GM19023 (cell line): ENCODE measurements at regions not wholly inside any gene's neighbourhood (a gene's known extent, or its start where the extent isn't known, plus 50 kb on each side); places are given as distances from the start of the nearest gene placed in this dataset.

Experiments used
- ATAC-seq: cut with Tn5 transposase; IDR thresholded peaks from one replicate; pipeline ENCODE4 v1.9.1; 2021; ENCODE audit warnings: mild to moderate bottlenecking, moderate library complexity; ENCODE audit not compliant: unreplicated experiment

DNA sequence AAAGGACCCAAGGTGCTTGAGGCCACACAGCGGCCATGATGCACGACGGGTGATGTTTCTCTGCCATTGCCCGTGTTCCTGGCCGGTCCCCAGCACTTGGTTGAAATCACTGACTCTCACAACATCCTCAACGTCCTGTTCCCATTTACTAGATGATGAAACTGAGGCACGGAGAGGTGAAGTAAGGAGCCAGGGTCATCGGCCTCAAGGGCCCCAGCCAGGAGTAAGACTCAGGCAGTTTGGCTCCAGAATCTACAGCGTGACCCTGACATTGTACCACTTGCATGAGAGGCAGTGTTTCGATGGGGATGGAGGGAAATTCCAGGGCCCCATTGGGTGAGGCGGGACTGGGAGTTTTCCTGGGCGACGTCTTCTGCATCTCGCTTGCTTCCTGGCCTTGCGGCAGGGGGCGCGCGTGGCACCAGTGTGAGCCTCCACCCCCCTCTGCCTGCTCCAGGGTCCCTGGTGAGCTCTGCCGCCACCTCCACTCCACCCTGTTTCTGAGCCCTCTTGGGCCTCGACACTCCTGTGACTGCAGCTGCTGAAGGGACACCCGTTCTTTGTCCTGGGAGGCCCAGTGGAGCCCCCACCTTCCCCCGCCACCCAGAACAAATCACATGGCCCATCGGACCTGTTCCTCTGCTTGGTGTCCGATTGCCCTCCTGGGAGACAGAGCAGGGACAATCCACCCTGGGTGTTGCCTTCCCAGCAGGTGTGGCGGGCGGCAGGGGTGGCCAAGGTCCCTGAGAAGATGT is 133.0 kb upstream of the GSE1 start:
- no peak for ATAC-seq

DNA sequence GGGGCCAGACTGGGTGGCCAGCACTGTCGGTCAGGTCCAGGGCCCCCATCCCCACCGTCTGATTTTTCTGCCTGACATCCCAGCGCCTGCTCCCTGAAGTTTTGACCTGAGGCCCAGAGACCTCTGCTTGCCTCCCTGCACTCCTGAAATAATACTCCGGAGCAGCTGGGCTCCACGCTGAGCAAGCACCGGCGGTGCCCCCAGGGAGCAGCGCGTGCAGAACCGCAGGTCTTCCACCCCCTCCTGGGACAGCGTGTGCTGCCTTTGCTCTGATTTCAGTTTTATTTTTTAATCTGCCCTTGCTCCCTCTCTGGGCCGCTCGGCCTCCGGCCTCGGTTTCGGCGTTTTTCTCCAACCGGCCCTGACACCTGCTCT is 132.4 kb upstream of the GSE1 start:
- no peak for ATAC-seq

DNA sequence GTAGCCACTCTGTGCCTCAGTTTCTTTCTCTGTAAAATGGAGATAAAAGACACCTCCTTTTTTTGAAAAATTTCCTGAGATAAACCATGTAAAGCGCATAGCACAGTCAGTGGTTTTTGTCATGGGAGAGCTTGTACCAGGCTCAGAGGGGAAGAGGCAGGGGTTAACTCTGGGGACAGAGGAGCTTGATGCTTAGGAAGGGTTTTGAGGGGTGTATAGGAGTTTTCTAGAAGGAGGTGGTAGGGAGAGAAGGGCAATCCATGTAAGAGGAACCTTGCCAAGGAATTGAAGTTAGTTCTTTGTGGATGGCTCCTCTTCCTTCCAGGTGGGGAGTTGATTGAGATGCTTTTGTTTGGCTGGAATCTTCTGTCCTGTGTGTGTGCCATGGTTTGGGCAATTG is 131.9 kb upstream of the GSE1 start:
- no peak for ATAC-seq

- no peak for ATAC-seq
Measured at GRCh38 chr16:85481738-85482137, 131.4 kb upstream of the GSE1 start.

DNA sequence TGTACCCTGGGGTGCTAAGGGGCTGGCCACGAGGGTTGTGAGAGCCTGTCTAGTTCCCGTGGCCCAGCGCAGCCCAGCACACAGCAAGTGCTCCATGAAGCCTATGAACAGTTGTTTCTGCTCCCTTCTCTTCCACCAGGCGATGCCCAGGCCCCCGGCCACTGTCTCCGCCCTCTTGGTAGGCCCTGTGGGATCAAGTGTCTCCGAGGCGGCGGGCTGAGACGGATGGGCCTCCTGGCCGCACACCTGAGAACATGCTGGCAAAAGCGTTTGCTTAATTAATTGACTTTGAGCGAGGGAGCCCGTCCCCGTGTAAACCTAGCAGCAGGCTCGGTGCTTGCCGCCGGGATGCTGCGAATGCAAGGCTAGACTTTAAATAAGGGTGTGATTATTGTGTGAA is 129.7 kb upstream of the GSE1 start:
- no peak for ATAC-seq

DNA sequence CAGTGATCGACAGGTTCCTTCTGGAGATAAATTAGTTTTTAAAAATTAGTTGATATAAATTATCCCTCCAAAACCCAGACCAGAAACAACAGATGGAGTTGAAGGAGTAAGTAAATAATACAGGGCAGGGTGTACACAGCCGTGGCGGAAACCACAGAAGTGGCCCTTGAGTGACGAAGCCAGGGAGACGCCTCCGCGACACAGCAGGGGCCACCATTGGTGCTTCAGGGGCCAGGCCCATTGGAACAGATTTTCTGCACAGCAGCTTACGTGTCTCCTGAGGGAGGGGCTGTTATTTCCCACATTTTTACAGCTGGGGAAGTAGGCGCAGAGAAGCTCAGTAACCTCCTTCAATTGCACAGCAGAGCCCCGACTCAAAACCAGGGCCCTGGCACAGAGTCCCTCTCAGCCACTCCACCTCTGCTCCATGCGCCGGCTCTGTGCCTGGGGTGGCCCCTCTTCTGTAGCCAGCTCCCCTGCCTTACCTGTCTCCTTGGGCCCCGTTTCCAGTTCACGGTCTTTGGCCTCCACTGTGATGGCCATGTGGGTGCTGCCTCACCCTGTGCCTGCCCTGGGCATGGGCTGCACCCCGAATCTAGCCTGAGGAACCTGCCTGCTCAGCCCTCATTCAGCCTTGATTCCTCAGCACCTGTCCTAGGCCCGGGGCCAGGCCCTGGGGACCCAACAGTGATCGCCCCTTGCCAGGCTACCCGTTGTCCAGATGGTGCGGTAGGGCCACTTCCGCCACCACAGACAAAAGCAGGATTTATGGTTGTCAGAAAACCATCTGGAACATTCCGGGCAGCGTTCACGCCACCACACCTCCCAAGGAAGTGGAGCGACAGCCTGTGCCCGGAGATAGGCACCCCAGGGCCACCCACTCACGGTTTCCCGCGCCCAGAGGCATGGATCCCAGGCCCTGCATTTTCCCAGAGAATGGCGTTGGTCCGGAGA is 128.5 kb upstream of the GSE1 start:
- ATAC-seq: no peak

GRCh38 chr16:85485379-85485778 is 127.7 kb upstream of the GSE1 start:
- no peak for ATAC-seq

DNA sequence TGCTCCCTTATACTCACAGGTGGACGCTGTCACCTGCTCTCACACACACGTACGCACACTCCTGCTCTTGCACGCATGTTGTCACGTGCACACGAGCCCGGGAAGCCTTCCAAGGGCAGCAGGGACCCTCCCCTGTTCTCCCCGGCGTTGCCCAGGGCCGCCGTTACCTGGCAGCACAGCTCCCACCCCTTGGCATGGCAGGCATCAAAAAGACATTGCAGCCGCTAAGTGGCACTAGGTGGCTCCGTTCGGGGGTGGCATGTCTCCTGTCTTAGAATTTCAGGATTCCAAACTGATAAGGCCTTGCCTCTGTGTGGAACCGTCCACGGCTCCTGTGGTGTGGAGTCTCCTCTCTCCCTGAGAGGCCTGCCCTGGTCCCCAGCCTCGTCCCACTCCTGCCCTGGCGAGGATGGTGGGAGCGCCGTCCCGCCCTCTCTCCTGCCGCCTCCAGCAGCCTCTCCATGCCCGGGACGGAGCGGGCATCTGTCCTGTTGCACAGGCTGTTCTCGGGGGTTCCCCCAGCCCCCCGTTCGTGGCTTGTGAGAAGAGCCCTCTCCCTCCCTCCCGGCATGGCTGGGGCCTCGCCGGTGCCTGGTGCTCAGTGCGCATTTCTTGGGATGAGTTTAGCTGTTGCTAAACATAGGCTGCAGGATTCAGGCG is 126.7 kb upstream of the GSE1 start:
- ATAC-seq: no peak

DNA sequence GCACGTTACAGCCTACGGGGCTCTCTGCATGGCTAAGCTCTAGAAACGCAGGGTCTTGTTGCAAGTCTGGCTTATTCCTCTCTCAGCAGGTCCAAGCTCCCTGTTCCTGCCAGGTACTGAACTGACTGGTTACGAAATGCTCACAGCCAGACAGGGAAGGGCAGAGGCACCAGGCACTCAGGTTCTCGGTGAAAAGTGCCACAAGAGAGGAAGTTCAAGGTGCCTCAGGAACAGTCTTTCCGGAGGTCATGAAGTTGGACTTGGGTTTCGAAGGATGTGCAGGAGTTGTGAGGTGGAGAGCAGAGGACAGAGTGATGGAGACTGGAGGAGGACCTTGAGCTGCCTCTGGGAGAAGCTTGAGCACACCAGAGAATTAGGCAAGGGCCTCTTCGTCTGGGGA is 124.7 kb upstream of the GSE1 start:
- no peak for ATAC-seq

DNA sequence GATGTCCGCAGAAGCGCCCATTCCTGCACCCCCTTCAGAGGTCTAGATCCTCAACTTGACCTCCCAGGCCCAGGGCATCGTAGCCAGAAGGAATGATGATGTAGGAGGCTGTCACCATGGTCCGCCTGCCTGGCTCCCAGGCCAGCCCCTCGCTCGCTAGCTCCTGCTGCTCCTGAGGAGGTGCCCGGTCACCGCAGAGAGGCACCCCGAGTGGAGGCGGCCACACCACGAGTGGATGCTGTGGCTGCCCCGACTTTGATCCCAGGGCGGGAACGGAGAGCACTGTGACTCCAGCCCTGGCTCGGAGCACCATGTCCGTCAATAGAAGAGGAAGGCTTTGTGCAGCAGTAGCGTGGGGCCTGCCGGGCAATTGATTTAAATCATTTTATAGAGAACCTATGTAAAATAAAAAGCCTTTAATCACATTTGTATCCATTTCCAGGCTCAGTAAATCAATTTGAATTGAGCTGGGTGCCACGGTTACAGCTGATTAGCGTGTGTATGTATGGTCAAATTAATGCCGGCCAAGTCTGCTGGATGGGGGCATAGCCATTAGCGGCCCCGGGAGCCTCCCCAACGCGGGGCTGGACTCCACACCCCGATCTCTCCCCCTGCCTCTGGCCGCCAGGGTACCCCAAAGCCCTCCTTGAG is 122.6 kb upstream of the GSE1 start:
- no peak for ATAC-seq

- ATAC-seq: no peak
Measured at GRCh38 chr16:85491058-85491771, 121.9 kb upstream of the GSE1 start.

DNA sequence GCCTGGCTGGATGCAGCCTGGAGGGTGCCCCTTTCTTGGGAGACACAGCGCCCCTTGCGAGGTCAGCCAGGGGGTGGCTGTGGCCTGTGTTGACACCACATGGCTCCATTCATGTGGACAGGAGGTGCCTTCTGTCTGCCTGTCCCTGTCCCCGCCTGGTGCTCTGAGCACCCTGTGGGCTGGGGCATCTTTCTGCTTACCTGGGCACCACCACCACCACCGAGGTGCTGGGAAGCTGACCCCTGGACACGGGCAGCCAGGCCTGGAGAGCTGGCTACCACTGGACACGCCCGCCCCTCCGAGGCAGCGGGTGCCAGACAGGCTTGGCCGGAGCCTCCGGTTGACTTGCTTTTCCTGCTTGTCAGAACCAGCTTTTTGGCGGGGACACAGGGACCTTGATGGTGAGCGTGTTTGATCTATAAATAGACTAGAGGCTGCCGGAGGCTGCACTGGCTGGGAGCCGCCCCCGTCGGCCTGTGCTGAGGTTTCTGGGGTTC is 121.3 kb upstream of the GSE1 start:
- ATAC-seq: no peak

DNA sequence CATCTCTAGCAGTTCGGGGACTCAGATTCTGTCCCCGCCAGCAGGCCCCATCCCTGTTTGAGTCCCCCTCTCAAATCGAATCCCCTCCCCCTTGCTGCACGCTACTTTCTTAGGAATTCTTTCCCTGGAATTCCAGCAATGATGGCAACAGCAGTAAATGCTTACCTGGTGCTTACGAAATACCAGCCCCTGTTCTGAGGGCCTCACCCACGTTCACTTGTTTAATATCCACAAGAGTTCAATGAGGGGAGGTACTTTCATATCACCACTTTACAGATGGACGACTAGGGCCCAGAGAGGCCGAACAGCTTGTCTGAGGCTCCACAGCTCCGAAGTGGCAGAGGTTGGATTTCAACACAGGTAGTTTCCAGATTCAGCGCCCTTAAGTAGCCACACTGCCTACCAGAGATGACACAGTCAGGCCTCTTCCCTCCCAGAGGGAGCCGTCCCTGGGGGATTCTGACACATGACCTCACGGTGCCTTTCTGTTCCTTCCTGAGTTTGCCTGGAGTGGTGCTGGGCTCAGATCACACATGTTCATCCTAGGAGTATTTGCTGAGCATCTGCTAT is 120.7 kb upstream of the GSE1 start:
- no peak for ATAC-seq

DNA sequence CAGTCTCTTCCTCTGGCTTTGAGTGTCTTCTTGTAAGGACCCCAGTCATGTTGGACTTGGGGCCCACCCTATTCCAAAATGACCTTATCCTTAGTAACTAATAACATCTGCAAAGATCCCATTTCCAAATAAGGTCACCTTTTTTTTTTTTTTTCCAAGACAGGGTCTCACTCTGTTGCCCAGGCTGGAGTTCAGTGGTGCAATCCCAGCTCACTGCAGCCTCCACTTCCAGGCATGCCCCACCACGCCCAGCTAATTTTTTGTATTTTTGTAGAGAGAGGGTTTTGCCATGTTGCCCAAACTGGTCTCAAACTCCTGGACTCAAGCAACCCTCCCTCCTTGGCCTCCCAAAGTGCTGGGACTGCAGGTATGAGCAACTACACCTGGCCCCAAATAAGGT is 118.8 kb upstream of the GSE1 start:
- no peak for ATAC-seq

DNA sequence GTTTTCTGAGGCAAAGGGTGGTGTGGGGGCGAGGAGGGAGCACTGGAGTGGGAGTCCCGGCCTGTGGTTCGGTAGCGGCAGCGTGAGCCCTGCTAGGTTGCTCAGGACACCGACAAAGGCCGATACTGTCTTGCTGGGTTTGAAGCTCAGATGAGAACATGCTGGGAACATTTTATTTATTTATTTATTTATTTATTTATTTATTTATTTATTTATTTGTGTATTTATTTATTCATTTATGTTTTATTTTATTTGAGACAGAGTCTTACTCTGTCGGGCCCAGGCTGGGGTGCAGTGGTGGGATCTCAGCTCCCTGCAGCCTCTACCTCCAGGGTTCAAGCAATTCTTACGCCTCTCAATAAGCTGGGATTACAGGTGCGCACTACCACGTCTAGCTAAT is 117.9 kb upstream of the GSE1 start:
- no peak for ATAC-seq

- ATAC-seq: no peak
Measured at GRCh38 chr16:85495823-85496538, 117.1 kb upstream of the GSE1 start.

GRCh38 chr16:85497622-85498314 is 115.4 kb upstream of the GSE1 start:
- ATAC-seq: no peak

- ATAC-seq: no peak
Measured at GRCh38 chr16:85498607-85499006, 114.5 kb upstream of the GSE1 start.

DNA sequence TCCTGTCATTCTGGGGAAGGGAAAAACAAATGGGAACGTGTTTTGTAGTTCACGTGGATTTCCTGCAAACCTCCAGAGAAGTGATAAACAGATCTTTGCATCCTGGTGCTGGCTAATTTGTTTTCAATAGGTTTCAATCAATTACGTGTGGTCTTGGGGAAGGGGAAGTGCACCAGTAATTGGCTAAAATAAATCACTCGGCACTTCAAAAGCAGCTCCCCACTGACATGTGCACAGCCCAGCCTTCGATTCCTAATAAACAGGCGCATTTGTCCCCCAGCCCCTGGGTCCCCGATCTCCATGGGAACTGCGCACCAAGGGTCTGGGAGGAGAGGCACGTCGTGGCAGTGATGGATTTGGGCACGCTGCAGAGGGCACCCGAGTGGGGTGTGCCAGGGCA is 112.9 kb upstream of the GSE1 start:
- ATAC-seq: no peak
